GM12892 (cell line): ENCODE measurements at regions not wholly inside any gene's neighbourhood (a gene's known extent, or its start where the extent isn't known, plus 50 kb on each side); places are given as distances from the start of the nearest gene placed in this dataset.

Experiments used
- POLR2A ChIP-seq: IDR thresholded peaks from 2 replicates; pipeline ENCODE4 v1.6.1; 2011; ENCODE audit warnings: low read depth, low read length, control low read depth
- POLR2AphosphoS5 ChIP-seq: IDR thresholded peaks from 2 replicates; pipeline ENCODE4 v1.6.1; 2011; ENCODE audit warnings: low read depth, low read length, control low read depth
- TAF1 ChIP-seq: IDR thresholded peaks from 2 replicates; pipeline ENCODE4 v1.6.1; 2011; ENCODE audit warnings: low read depth, mild to moderate bottlenecking, control low read depth, low read length, borderline replicate concordance

- no peak for TF ChIP-seq POLR2A
- no peak for TF ChIP-seq TAF1
- no peak for TF ChIP-seq POLR2AphosphoS5
These were observed 81.0 kb upstream of the ARMCX2 start for GRCh38 chrX:101740642-101741041.
